WTC11 (cell line): ENCODE measurements at regions not wholly inside any gene's neighbourhood (a gene's known extent, or its start where the extent isn't known, plus 50 kb on each side); places are given as distances from the start of the nearest gene placed in this dataset.

Experiments used
- ATF1 ChIP-seq: sonication (generic); formaldehyde crosslinking; IDR thresholded peaks from 2 replicates; pipeline ENCODE4 v1.8.1; 2023; ENCODE audit warnings: mild to moderate bottlenecking, moderate library complexity, missing genetic modification reagents
- ELF4 ChIP-seq: sonication (generic); formaldehyde crosslinking; IDR thresholded peaks from 2 replicates; pipeline ENCODE4 v1.8.1; 2022; ENCODE audit warnings: low read depth, mild to moderate bottlenecking, moderate library complexity, missing genetic modification reagents
- ESRRA ChIP-seq: sonication (generic); formaldehyde crosslinking; IDR thresholded peaks from 2 replicates; pipeline ENCODE4 v1.8.1; 2022; ENCODE audit warnings: mild to moderate bottlenecking, missing genetic modification reagents, borderline replicate concordance
- FOXJ3 ChIP-seq: sonication (generic); formaldehyde crosslinking; IDR thresholded peaks from 2 replicates; pipeline ENCODE4 v1.9.0; 2021; ENCODE audit warnings: missing genetic modification reagents, mild to moderate bottlenecking, borderline replicate concordance
- MAX ChIP-seq: sonication (generic); formaldehyde crosslinking; IDR thresholded peaks from 2 replicates; pipeline ENCODE4 v1.8.0; 2022; ENCODE audit warnings: mild to moderate bottlenecking, missing genetic modification reagents
- NFE2L1 ChIP-seq: sonication (generic); formaldehyde crosslinking; IDR thresholded peaks from 2 replicates; pipeline ENCODE4 v1.8.1; 2023; ENCODE audit warnings: missing genetic modification reagents
- NFYB ChIP-seq: sonication (generic); formaldehyde crosslinking; conservative IDR thresholded peaks from 2 replicates; pipeline ENCODE4 v1.8.0; 2022; ENCODE audit warnings: low read depth, missing genetic modification reagents
- OVOL2 ChIP-seq: fragments of 250-450 bp; sonication (Bioruptor Pico); IDR thresholded peaks from 2 replicates; pipeline ENCODE4 v1.9.0; 2021; ENCODE audit warnings: mild to moderate bottlenecking, borderline replicate concordance
- PRRX2 ChIP-seq: fragments of 250-450 bp; sonication (Bioruptor Pico); IDR thresholded peaks from 2 replicates; pipeline ENCODE4 v1.8.0; 2021; ENCODE audit warnings: mild to moderate bottlenecking
- TP53 ChIP-seq: sonication (generic); formaldehyde crosslinking; IDR thresholded peaks from 2 replicates; pipeline ENCODE4 v1.8.1; 2023; ENCODE audit warnings: mild to moderate bottlenecking, missing genetic modification reagents
- TF ChIP-seq, protein P1 (sequence below): fragments of 200-600 bp; IDR thresholded peaks from 2 replicates; pipeline ENCODE4 v1.8.0; 2022; ENCODE audit warnings: antibody characterized with exemption
- TF ChIP-seq, protein P2 (sequence below): sonication (generic); formaldehyde crosslinking; IDR thresholded peaks from 2 replicates; pipeline ENCODE4 v1.8.1; 2022; ENCODE audit warnings: mild to moderate bottlenecking, missing genetic modification reagents, moderate library complexity, borderline replicate concordance
- TF ChIP-seq, protein P3 (sequence below): sonication (generic); formaldehyde crosslinking; IDR thresholded peaks from 2 replicates; pipeline ENCODE4 v1.8.0; 2022; ENCODE audit warnings: mild to moderate bottlenecking, missing genetic modification reagents
- TF ChIP-seq, protein P4 (sequence below): sonication (generic); formaldehyde crosslinking; IDR thresholded peaks from 2 replicates; pipeline ENCODE4 v1.8.1; 2022; ENCODE audit warnings: low read depth, missing genetic modification reagents, borderline replicate concordance

GRCh38 chr2:234341306-234341985, 155.4 kb downstream of the ARL4C start:
- TF ChIP-seq TP53 (CRISPR knock-in tag) (no peak), ESRRA (CRISPR knock-in tag) (no peak), PRRX2 (CRISPR knock-in tag) (no peak), NFE2L1 (CRISPR knock-in tag) (no peak), NFYB (no peak), MAX (CRISPR knock-in tag) (no peak), OVOL2 (CRISPR knock-in tag) (no peak), ATF1 (CRISPR knock-in tag) (no peak), FOXJ3 (no peak), ELF4 (no peak)
- TF ChIP-seq, protein P1, sequence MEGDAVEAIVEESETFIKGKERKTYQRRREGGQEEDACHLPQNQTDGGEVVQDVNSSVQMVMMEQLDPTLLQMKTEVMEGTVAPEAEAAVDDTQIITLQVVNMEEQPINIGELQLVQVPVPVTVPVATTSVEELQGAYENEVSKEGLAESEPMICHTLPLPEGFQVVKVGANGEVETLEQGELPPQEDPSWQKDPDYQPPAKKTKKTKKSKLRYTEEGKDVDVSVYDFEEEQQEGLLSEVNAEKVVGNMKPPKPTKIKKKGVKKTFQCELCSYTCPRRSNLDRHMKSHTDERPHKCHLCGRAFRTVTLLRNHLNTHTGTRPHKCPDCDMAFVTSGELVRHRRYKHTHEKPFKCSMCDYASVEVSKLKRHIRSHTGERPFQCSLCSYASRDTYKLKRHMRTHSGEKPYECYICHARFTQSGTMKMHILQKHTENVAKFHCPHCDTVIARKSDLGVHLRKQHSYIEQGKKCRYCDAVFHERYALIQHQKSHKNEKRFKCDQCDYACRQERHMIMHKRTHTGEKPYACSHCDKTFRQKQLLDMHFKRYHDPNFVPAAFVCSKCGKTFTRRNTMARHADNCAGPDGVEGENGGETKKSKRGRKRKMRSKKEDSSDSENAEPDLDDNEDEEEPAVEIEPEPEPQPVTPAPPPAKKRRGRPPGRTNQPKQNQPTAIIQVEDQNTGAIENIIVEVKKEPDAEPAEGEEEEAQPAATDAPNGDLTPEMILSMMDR, result no peak
- TF ChIP-seq, protein P2, sequence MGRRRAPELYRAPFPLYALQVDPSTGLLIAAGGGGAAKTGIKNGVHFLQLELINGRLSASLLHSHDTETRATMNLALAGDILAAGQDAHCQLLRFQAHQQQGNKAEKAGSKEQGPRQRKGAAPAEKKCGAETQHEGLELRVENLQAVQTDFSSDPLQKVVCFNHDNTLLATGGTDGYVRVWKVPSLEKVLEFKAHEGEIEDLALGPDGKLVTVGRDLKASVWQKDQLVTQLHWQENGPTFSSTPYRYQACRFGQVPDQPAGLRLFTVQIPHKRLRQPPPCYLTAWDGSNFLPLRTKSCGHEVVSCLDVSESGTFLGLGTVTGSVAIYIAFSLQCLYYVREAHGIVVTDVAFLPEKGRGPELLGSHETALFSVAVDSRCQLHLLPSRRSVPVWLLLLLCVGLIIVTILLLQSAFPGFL (CRISPR knock-in tag), result no peak
- TF ChIP-seq, protein P3, sequence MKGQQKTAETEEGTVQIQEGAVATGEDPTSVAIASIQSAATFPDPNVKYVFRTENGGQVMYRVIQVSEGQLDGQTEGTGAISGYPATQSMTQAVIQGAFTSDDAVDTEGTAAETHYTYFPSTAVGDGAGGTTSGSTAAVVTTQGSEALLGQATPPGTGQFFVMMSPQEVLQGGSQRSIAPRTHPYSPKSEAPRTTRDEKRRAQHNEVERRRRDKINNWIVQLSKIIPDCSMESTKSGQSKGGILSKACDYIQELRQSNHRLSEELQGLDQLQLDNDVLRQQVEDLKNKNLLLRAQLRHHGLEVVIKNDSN (CRISPR knock-in tag), result no peak
- TF ChIP-seq, protein P4, sequence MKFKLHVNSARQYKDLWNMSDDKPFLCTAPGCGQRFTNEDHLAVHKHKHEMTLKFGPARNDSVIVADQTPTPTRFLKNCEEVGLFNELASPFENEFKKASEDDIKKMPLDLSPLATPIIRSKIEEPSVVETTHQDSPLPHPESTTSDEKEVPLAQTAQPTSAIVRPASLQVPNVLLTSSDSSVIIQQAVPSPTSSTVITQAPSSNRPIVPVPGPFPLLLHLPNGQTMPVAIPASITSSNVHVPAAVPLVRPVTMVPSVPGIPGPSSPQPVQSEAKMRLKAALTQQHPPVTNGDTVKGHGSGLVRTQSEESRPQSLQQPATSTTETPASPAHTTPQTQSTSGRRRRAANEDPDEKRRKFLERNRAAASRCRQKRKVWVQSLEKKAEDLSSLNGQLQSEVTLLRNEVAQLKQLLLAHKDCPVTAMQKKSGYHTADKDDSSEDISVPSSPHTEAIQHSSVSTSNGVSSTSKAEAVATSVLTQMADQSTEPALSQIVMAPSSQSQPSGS, result no peak
